SK-N-SH treated with all-trans-retinoic acid at 6 μM for 48 hours (cell line): ENCODE measurements at regions not wholly inside any gene's neighbourhood (a gene's known extent, or its start where the extent isn't known, plus 50 kb on each side); places are given as distances from the start of the nearest gene placed in this dataset.

ENCODE experiments used
- ESRRG ChIP-seq: fragments of 250-450 bp; sonication (Bioruptor Pico); IDR thresholded peaks from 2 replicates; pipeline ENCODE4 v1.6.1; 2021; ENCODE audit warnings: mild to moderate bottlenecking
- GLIS3 ChIP-seq: fragments of 250-450 bp; sonication (Bioruptor Pico); IDR thresholded peaks from 2 replicates; pipeline ENCODE4 v1.5.0; 2020; ENCODE audit warnings: mild to moderate bottlenecking, moderate library complexity
- POU6F1 ChIP-seq: fragments of 250-450 bp; sonication (Bioruptor Pico); IDR thresholded peaks from 2 replicates; pipeline ENCODE4 v1.8.0; 2021; ENCODE audit warnings: low read depth, mild to moderate bottlenecking, moderate library complexity, borderline replicate concordance
- TSHZ2 ChIP-seq: fragments of 250-450 bp; sonication (Bioruptor Pico); IDR thresholded peaks from 2 replicates; pipeline ENCODE4 v1.5.0; 2020; ENCODE audit warnings: mild to moderate bottlenecking, moderate library complexity
- ZC3H10 ChIP-seq: fragments of 250-450 bp; sonication (Bioruptor Pico); IDR thresholded peaks from 2 replicates; pipeline ENCODE4 v1.5.1; 2021; ENCODE audit warnings: mild to moderate bottlenecking, moderate library complexity

- TF ChIP-seq TSHZ2 (CRISPR knock-in tag) (no peak), ESRRG (no peak), POU6F1 (CRISPR knock-in tag) (no peak), ZC3H10 (no peak), GLIS3 (no peak)
Observed at GRCh38 chr2:869894-870293, 80.8 kb upstream of the SNTG2 start.
